ENCODE measurements at regions not wholly inside any gene's neighbourhood (a gene's known extent, or its start where the extent isn't known, plus 50 kb on each side); places are given as distances from the start of the nearest gene placed in this dataset.
"Not testable (repeated sequence)": the region's sequence is repeated elsewhere in the genome, so short reads cannot be mapped to it uniquely, and the experiment has no call there.

- H3K36me3 Mint-ChIP-seq (ENCODE audit: low read depth): no peaks in the 10 kb centered on the region
- no peaks in the 10 kb centered on the region for H3K4me1 Mint-ChIP-seq
- H3K4me3 Mint-ChIP-seq: no peak overlapping the region
- no peak overlapping the region for H3K27ac Mint-ChIP-seq
- H3K27me3 Mint-ChIP-seq: no peaks in the 10 kb centered on the region
- ATAC-seq (replicated peaks): no peak
- H3K9me3 Mint-ChIP-seq: peaks cover 11% of the 10 kb centered on the region
These were observed 1953.9 kb upstream of the CDH6 start for GRCh38 chr5:29239606-29240005.

- ATAC-seq (replicated peaks): no peak
- Mint-ChIP-seq H3K27me3 (no peaks in the 10 kb centered on the region), H3K9me3 (peaks cover 7% of the 10 kb centered on the region), H3K27ac (no peak overlapping the region), H3K36me3 (ENCODE audit: low read depth) (no peaks in the 10 kb centered on the region), H3K4me1 (no peaks in the 10 kb centered on the region), H3K4me3 (no peak overlapping the region)
These were observed 1955.4 kb upstream of the CDH6 start for GRCh38 chr5:29238115-29238514.

- Mint-ChIP-seq H3K4me1 (no peaks in the 10 kb centered on the region), H3K27me3 (no peaks in the 10 kb centered on the region), H3K4me3 (no peak overlapping the region), H3K27ac (no peak overlapping the region), H3K9me3 (no peaks in the 10 kb centered on the region), H3K36me3 (ENCODE audit: low read depth) (no peaks in the 10 kb centered on the region)
- no peak for ATAC-seq (replicated peaks)
These were observed 1962.3 kb upstream of the CDH6 start for GRCh38 chr5:29231154-29231553.

- Mint-ChIP-seq H3K4me3 (no peak overlapping the region), H3K27ac (no peak overlapping the region)
These were observed 1962.9 kb upstream of the CDH6 start for GRCh38 chr5:29230591-29230990.

GRCh38 chr5:29229461-29229860, 1964.0 kb upstream of the CDH6 start:
- Mint-ChIP-seq H3K4me1 (no peaks in the 10 kb centered on the region), H3K9me3 (no peaks in the 10 kb centered on the region), H3K27ac (no peak overlapping the region), H3K27me3 (no peaks in the 10 kb centered on the region), H3K36me3 (ENCODE audit: low read depth) (no peaks in the 10 kb centered on the region), H3K4me3 (no peak overlapping the region)
- ATAC-seq (replicated peaks): no peak

More at GRCh38 chr5:29230591-29230990, 1962.9 kb upstream of the CDH6 start:
- Mint-ChIP-seq H3K27me3 (no peaks in the 10 kb centered on the region), H3K9me3 (no peaks in the 10 kb centered on the region), H3K36me3 (ENCODE audit: low read depth) (no peaks in the 10 kb centered on the region), H3K4me1 (no peaks in the 10 kb centered on the region)
- ATAC-seq (replicated peaks): no peak

GRCh38 chr5:29218138-29218537, 1975.3 kb upstream of the CDH6 start:
- ATAC-seq (replicated peaks): no peak
- Mint-ChIP-seq H3K27me3 (no peaks in the 10 kb centered on the region), H3K4me1 (no peaks in the 10 kb centered on the region), H3K27ac (no peak overlapping the region), H3K36me3 (ENCODE audit: low read depth) (no peaks in the 10 kb centered on the region), H3K9me3 (peaks cover 13% of the 10 kb centered on the region), H3K4me3 (no peak overlapping the region)

- no peak overlapping the region for H3K27ac Mint-ChIP-seq
- H3K4me1 Mint-ChIP-seq: no peaks in the 10 kb centered on the region
- H3K9me3 Mint-ChIP-seq: peaks cover 18% of the 10 kb centered on the region
- no peak overlapping the region for H3K4me3 Mint-ChIP-seq
- no peak for ATAC-seq (replicated peaks)
- no peaks in the 10 kb centered on the region for H3K36me3 Mint-ChIP-seq (ENCODE audit: low read depth)
- no peaks in the 10 kb centered on the region for H3K27me3 Mint-ChIP-seq
These were observed 1978.6 kb upstream of the CDH6 start for GRCh38 chr5:29214839-29215238.

- no peak overlapping the region for H3K4me3 Mint-ChIP-seq
- ATAC-seq (replicated peaks): no peak
- no peaks in the 10 kb centered on the region for H3K27me3 Mint-ChIP-seq
- H3K36me3 Mint-ChIP-seq (ENCODE audit: low read depth): no peaks in the 10 kb centered on the region
- H3K4me1 Mint-ChIP-seq: no peaks in the 10 kb centered on the region
- peaks cover 15% of the 10 kb centered on the region for H3K9me3 Mint-ChIP-seq
- H3K27ac Mint-ChIP-seq: no peak overlapping the region
These were observed 1980.0 kb upstream of the CDH6 start for GRCh38 chr5:29213475-29213874.

- no peak overlapping the region for H3K27ac Mint-ChIP-seq
- no peak overlapping the region for H3K4me3 Mint-ChIP-seq
- no peak for ATAC-seq (replicated peaks)
- H3K9me3 Mint-ChIP-seq: peaks cover 9% of the 10 kb centered on the region
- H3K27me3 Mint-ChIP-seq: no peaks in the 10 kb centered on the region
- no peaks in the 10 kb centered on the region for H3K4me1 Mint-ChIP-seq
- H3K36me3 Mint-ChIP-seq (ENCODE audit: low read depth): no peaks in the 10 kb centered on the region
These were observed 1985.5 kb upstream of the CDH6 start for GRCh38 chr5:29208024-29208423.

GRCh38 chr5:29203049-29203448, 1990.4 kb upstream of the CDH6 start:
- Mint-ChIP-seq H3K9me3 (peaks cover 4% of the 10 kb centered on the region), H3K4me3 (no peak overlapping the region), H3K27me3 (no peaks in the 10 kb centered on the region), H3K27ac (no peak overlapping the region), H3K36me3 (ENCODE audit: low read depth) (no peaks in the 10 kb centered on the region), H3K4me1 (no peaks in the 10 kb centered on the region)
- no peak for ATAC-seq (replicated peaks)

GRCh38 chr5:29197631-29198454, 1995.6 kb upstream of the CDH6 start:
- Mint-ChIP-seq H3K9me3 (no peaks in the 10 kb centered on the region), H3K27ac (no peak overlapping the region), H3K27me3 (no peaks in the 10 kb centered on the region), H3K4me3 (no peak overlapping the region), H3K4me1 (no peaks in the 10 kb centered on the region), H3K36me3 (ENCODE audit: low read depth) (no peaks in the 10 kb centered on the region)
- ATAC-seq (replicated peaks): no peak

GRCh38 chr5:29193972-29194371, 1999.5 kb upstream of the CDH6 start:
- H3K4me1 Mint-ChIP-seq: no peaks in the 10 kb centered on the region
- ATAC-seq (replicated peaks): no peak
- H3K27me3 Mint-ChIP-seq: no peaks in the 10 kb centered on the region
- H3K4me3 Mint-ChIP-seq: no peak overlapping the region
- H3K27ac Mint-ChIP-seq: no peak overlapping the region
- H3K36me3 Mint-ChIP-seq (ENCODE audit: low read depth): no peaks in the 10 kb centered on the region
- H3K9me3 Mint-ChIP-seq: no peaks in the 10 kb centered on the region

GRCh38 chr5:29191269-29192048, 2002.0 kb upstream of the CDH6 start:
- H3K4me1 Mint-ChIP-seq; H3K27me3 Mint-ChIP-seq; H3K4me3 Mint-ChIP-seq; H3K9me3 Mint-ChIP-seq; H3K27ac Mint-ChIP-seq; H3K36me3 Mint-ChIP-seq (ENCODE audit: low read depth); ATAC-seq (replicated peaks): not testable (repeated sequence)

GRCh38 chr5:29190398-29190797, 2003.1 kb upstream of the CDH6 start:
- H3K4me1 Mint-ChIP-seq; H3K4me3 Mint-ChIP-seq; H3K9me3 Mint-ChIP-seq; H3K27me3 Mint-ChIP-seq; ATAC-seq (replicated peaks); H3K27ac Mint-ChIP-seq; H3K36me3 Mint-ChIP-seq (ENCODE audit: low read depth): not testable (repeated sequence)

GRCh38 chr5:29186380-29186779, 2007.1 kb upstream of the CDH6 start:
- H3K4me3 Mint-ChIP-seq; H3K27ac Mint-ChIP-seq; ATAC-seq (replicated peaks); H3K4me1 Mint-ChIP-seq; H3K36me3 Mint-ChIP-seq (ENCODE audit: low read depth); H3K27me3 Mint-ChIP-seq: not testable (repeated sequence)
- H3K9me3 Mint-ChIP-seq: peaks cover 11% of the 10 kb centered on the region
